ENCODE measurements at regions not wholly inside any gene's neighbourhood (a gene's known extent, or its start where the extent isn't known, plus 50 kb on each side); places are given as distances from the start of the nearest gene placed in this dataset.

DNA sequence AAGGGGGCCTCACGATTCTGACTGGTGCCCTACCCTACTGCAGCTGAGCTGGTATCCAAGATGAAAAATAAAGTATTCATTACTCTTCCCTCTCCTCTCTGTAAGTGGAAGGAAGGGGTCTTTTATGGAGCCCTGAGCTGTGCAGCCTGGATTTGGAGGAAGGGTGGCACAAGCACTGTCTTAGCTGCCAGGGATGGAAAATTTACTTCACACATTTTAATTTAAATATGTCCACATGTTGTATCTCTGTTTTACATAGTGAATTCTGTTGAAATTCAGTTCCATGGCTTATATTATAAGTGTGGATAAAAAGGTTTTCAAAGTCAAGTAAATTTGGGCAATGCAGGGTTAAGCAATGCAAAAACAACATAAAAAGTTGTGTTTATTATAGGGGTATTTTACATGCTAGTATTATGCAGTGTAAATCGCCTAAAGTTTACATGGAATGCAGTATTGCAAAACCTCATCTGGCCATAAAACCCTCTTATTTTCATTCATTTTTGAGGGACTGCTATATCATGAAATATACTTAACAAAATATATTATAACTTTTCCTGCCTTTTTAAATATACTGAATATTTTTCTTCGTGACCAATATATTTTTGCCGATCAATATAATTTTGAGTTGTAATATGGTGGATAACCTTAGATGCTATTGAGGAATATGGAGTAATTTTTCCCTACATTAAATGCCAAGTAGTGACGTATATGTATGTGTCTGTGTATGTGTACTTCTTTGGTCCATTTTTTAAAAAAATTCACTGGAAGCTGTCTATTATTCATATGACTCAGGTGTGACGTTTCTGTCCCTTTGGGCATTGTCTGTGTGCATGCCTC is 333.9 kb upstream of the CYRIA start:
- TF ChIP-seq, protein P1, sequence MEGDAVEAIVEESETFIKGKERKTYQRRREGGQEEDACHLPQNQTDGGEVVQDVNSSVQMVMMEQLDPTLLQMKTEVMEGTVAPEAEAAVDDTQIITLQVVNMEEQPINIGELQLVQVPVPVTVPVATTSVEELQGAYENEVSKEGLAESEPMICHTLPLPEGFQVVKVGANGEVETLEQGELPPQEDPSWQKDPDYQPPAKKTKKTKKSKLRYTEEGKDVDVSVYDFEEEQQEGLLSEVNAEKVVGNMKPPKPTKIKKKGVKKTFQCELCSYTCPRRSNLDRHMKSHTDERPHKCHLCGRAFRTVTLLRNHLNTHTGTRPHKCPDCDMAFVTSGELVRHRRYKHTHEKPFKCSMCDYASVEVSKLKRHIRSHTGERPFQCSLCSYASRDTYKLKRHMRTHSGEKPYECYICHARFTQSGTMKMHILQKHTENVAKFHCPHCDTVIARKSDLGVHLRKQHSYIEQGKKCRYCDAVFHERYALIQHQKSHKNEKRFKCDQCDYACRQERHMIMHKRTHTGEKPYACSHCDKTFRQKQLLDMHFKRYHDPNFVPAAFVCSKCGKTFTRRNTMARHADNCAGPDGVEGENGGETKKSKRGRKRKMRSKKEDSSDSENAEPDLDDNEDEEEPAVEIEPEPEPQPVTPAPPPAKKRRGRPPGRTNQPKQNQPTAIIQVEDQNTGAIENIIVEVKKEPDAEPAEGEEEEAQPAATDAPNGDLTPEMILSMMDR (IDR thresholded peaks at IDR 0.05; ENCODE audit: low read depth, low read length): no peak
- no peak for TF ChIP-seq EZH2phosphoT487 (IDR thresholded peaks at IDR 0.05; ENCODE audit: low read depth)
